ENCODE measurements at regions not wholly inside any gene's neighbourhood (a gene's known extent, or its start where the extent isn't known, plus 50 kb on each side); places are given as distances from the start of the nearest gene placed in this dataset.

GRCh38 chr2:53004413-53004812 lies 763.2 kb upstream of the CHAC2 start:
- H2AFZ ChIP-seq (ENCODE audit: low read length): no peak overlapping the region
- H3K9ac ChIP-seq (ENCODE audit: low read depth, low read length, poor library complexity): no peak overlapping the region
- H2BK15ac ChIP-seq (ENCODE audit: low read length): no peak overlapping the region
- H3K9me3 ChIP-seq (replicated peaks in 1 of 2; ENCODE audit: control insufficient read depth in 2 of 2, insufficient read depth in 1 of 2, low read depth in 1 of 2, low read length in 2 of 2): no peaks in the 10 kb centered on the region
- H2BK120ac ChIP-seq (ENCODE audit: low read depth, low read length): no peak overlapping the region
- no peak overlapping the region for H2BK12ac ChIP-seq (ENCODE audit: low read length)
- no peak overlapping the region for H3K14ac ChIP-seq (ENCODE audit: low read length)
- H3K36me3 ChIP-seq (replicated peaks in 1 of 2; ENCODE audit: control insufficient read depth in 2 of 2, insufficient read depth in 2 of 2, low read length in 2 of 2): no peaks in the 10 kb centered on the region
- no peak overlapping the region for H2AK5ac ChIP-seq (ENCODE audit: low read depth, low read length)
- H2BK5ac ChIP-seq (ENCODE audit: low read length): no peak overlapping the region
- H4K91ac ChIP-seq (ENCODE audit: low read depth, low read length, poor library complexity): no peak overlapping the region
- H3K27me3 ChIP-seq (ENCODE audit: control insufficient read depth in 3 of 3, insufficient read depth in 3 of 3, low read depth in 1 of 3, low read length in 3 of 3): no peaks in the 10 kb centered on the region
- no peak overlapping the region for H3K4me2 ChIP-seq (ENCODE audit: insufficient read depth, low read length, poor library complexity, severe bottlenecking)
- no peak overlapping the region for H3K4ac ChIP-seq (ENCODE audit: low read length)
- no peaks in the 10 kb centered on the region for H3K4me1 ChIP-seq (ENCODE audit: control insufficient read depth in 2 of 2, insufficient read depth in 1 of 2, low read depth in 1 of 2, low read length in 2 of 2)
- DNase-seq (ENCODE audit: low spot score): no peak
- no peak overlapping the region for H3K27ac ChIP-seq (replicated peaks; ENCODE audit: low read length)
- no peak overlapping the region for H4K8ac ChIP-seq (ENCODE audit: low read depth, low read length)
- H3K4me3 ChIP-seq (ENCODE audit: low read length in 2 of 2): no peak overlapping the region
- no peaks in the 10 kb centered on the region for H3K79me1 ChIP-seq (ENCODE audit: low read depth, low read length)
- H3K23ac ChIP-seq (ENCODE audit: low read depth, low read length, poor library complexity): no peak overlapping the region
- no CpG with 5 or more reads among the region's 3 CpGs for WGBS, 2 donors (ENCODE audit: extremely low coverage in 2 of 2, insufficient read length in 2 of 2, insufficient replicate concordance in 1 of 2)
- H3K18ac ChIP-seq (ENCODE audit: low read length): no peak overlapping the region

- H3K27me3 ChIP-seq (ENCODE audit: control insufficient read depth in 3 of 3, insufficient read depth in 3 of 3, low read depth in 1 of 3, low read length in 3 of 3): no peaks in the 10 kb centered on the region
- H3K23ac ChIP-seq (ENCODE audit: low read depth, low read length, poor library complexity): no peak overlapping the region
- no peak overlapping the region for H2BK12ac ChIP-seq (ENCODE audit: low read length)
- no peak overlapping the region for H2BK120ac ChIP-seq (ENCODE audit: low read depth, low read length)
- no peaks in the 10 kb centered on the region for H3K9me3 ChIP-seq (replicated peaks in 1 of 2; ENCODE audit: control insufficient read depth in 2 of 2, insufficient read depth in 1 of 2, low read depth in 1 of 2, low read length in 2 of 2)
- no peaks in the 10 kb centered on the region for H3K79me1 ChIP-seq (ENCODE audit: low read depth, low read length)
- no peaks in the 10 kb centered on the region for H3K4me1 ChIP-seq (ENCODE audit: control insufficient read depth in 2 of 2, insufficient read depth in 1 of 2, low read depth in 1 of 2, low read length in 2 of 2)
- H3K27ac ChIP-seq (replicated peaks; ENCODE audit: low read length): no peak overlapping the region
- H2BK5ac ChIP-seq (ENCODE audit: low read length): no peak overlapping the region
- H3K18ac ChIP-seq (ENCODE audit: low read length): no peak overlapping the region
- H3K4me3 ChIP-seq (ENCODE audit: low read length in 2 of 2): no peak overlapping the region
- no peaks in the 10 kb centered on the region for H3K36me3 ChIP-seq (replicated peaks in 1 of 2; ENCODE audit: control insufficient read depth in 2 of 2, insufficient read depth in 2 of 2, low read length in 2 of 2)
- no peak overlapping the region for H2AFZ ChIP-seq (ENCODE audit: low read length)
- DNase-seq (ENCODE audit: low spot score): no peak
- H3K4me2 ChIP-seq (ENCODE audit: insufficient read depth, low read length, poor library complexity, severe bottlenecking): no peak overlapping the region
- H3K9ac ChIP-seq (ENCODE audit: low read depth, low read length, poor library complexity): no peak overlapping the region
- H3K14ac ChIP-seq (ENCODE audit: low read length): no peak overlapping the region
- H4K91ac ChIP-seq (ENCODE audit: low read depth, low read length, poor library complexity): no peak overlapping the region
- WGBS, 2 donors (ENCODE audit: extremely low coverage in 2 of 2, insufficient read length in 2 of 2, insufficient replicate concordance in 1 of 2): no CpG with 5 or more reads among the region's 2 CpGs
- no peak overlapping the region for H3K4ac ChIP-seq (ENCODE audit: low read length)
- H2BK15ac ChIP-seq (ENCODE audit: low read length): no peak overlapping the region
- H4K8ac ChIP-seq (ENCODE audit: low read depth, low read length): no peak overlapping the region
- H2AK5ac ChIP-seq (ENCODE audit: low read depth, low read length): no peak overlapping the region
Observed at GRCh38 chr2:52995424-52995823, 772.2 kb upstream of the CHAC2 start.

- no CpG with 5 or more reads among the region's 2 CpGs for WGBS, 2 donors (ENCODE audit: extremely low coverage in 2 of 2, insufficient read length in 2 of 2, insufficient replicate concordance in 1 of 2)
- no peak overlapping the region for H4K91ac ChIP-seq (ENCODE audit: low read depth, low read length, poor library complexity)
- peak; percentile 30 for DNase-seq (ENCODE audit: low spot score)
- no peak overlapping the region for H3K4me3 ChIP-seq (ENCODE audit: low read length in 2 of 2)
- no peak overlapping the region for H2AK5ac ChIP-seq (ENCODE audit: low read depth, low read length)
- no peak overlapping the region for H3K18ac ChIP-seq (ENCODE audit: low read length)
- no peak overlapping the region for H3K23ac ChIP-seq (ENCODE audit: low read depth, low read length, poor library complexity)
- no peaks in the 10 kb centered on the region for H3K36me3 ChIP-seq (replicated peaks in 1 of 2; ENCODE audit: control insufficient read depth in 2 of 2, insufficient read depth in 2 of 2, low read length in 2 of 2)
- no peak overlapping the region for H2BK15ac ChIP-seq (ENCODE audit: low read length)
- no peak overlapping the region for H3K27ac ChIP-seq (replicated peaks; ENCODE audit: low read length)
- H3K4ac ChIP-seq (ENCODE audit: low read length): no peak overlapping the region
- H2AFZ ChIP-seq (ENCODE audit: low read length): no peak overlapping the region
- no peak overlapping the region for H2BK120ac ChIP-seq (ENCODE audit: low read depth, low read length)
- no peak overlapping the region for H2BK5ac ChIP-seq (ENCODE audit: low read length)
- no peaks in the 10 kb centered on the region for H3K27me3 ChIP-seq (ENCODE audit: control insufficient read depth in 3 of 3, insufficient read depth in 3 of 3, low read depth in 1 of 3, low read length in 3 of 3)
- no peak overlapping the region for H3K4me2 ChIP-seq (ENCODE audit: insufficient read depth, low read length, poor library complexity, severe bottlenecking)
- no peak overlapping the region for H3K14ac ChIP-seq (ENCODE audit: low read length)
- no peak overlapping the region for H3K9ac ChIP-seq (ENCODE audit: low read depth, low read length, poor library complexity)
- no peaks in the 10 kb centered on the region for H3K9me3 ChIP-seq (replicated peaks in 1 of 2; ENCODE audit: control insufficient read depth in 2 of 2, insufficient read depth in 1 of 2, low read depth in 1 of 2, low read length in 2 of 2)
- no peak overlapping the region for H2BK12ac ChIP-seq (ENCODE audit: low read length)
- no peaks in the 10 kb centered on the region for H3K79me1 ChIP-seq (ENCODE audit: low read depth, low read length)
- no peaks in the 10 kb centered on the region for H3K4me1 ChIP-seq (ENCODE audit: control insufficient read depth in 2 of 2, insufficient read depth in 1 of 2, low read depth in 1 of 2, low read length in 2 of 2)
- no peak overlapping the region for H4K8ac ChIP-seq (ENCODE audit: low read depth, low read length)
Observed at GRCh38 chr2:52976143-52976949, 791.3 kb upstream of the CHAC2 start.

GRCh38 chr2:52974127-52974526 lies 793.5 kb upstream of the CHAC2 start:
- H2AK5ac ChIP-seq (ENCODE audit: low read depth, low read length): no peak overlapping the region
- H3K4ac ChIP-seq (ENCODE audit: low read length): no peak overlapping the region
- H3K23ac ChIP-seq (ENCODE audit: low read depth, low read length, poor library complexity): no peak overlapping the region
- no peak overlapping the region for H2AFZ ChIP-seq (ENCODE audit: low read length)
- H3K14ac ChIP-seq (ENCODE audit: low read length): no peak overlapping the region
- no peak overlapping the region for H3K4me3 ChIP-seq (ENCODE audit: low read length in 2 of 2)
- H2BK15ac ChIP-seq (ENCODE audit: low read length): no peak overlapping the region
- H3K9ac ChIP-seq (ENCODE audit: low read depth, low read length, poor library complexity): no peak overlapping the region
- H3K27me3 ChIP-seq (ENCODE audit: control insufficient read depth in 3 of 3, insufficient read depth in 3 of 3, low read depth in 1 of 3, low read length in 3 of 3): no peaks in the 10 kb centered on the region
- DNase-seq (ENCODE audit: low spot score): no peak
- H3K4me2 ChIP-seq (ENCODE audit: insufficient read depth, low read length, poor library complexity, severe bottlenecking): no peak overlapping the region
- whole genome bisulfite sequencing, 2 donors (ENCODE audit: extremely low coverage in 2 of 2, insufficient read length in 2 of 2, insufficient replicate concordance in 1 of 2): no CpG with 5 or more reads among the region's 1 CpG
- H2BK120ac ChIP-seq (ENCODE audit: low read depth, low read length): no peak overlapping the region
- H2BK5ac ChIP-seq (ENCODE audit: low read length): no peak overlapping the region
- H3K9me3 ChIP-seq (replicated peaks in 1 of 2; ENCODE audit: control insufficient read depth in 2 of 2, insufficient read depth in 1 of 2, low read depth in 1 of 2, low read length in 2 of 2): no peaks in the 10 kb centered on the region
- H3K27ac ChIP-seq (replicated peaks; ENCODE audit: low read length): no peak overlapping the region
- H3K36me3 ChIP-seq (replicated peaks in 1 of 2; ENCODE audit: control insufficient read depth in 2 of 2, insufficient read depth in 2 of 2, low read length in 2 of 2): no peaks in the 10 kb centered on the region
- H3K18ac ChIP-seq (ENCODE audit: low read length): no peak overlapping the region
- no peak overlapping the region for H2BK12ac ChIP-seq (ENCODE audit: low read length)
- H3K4me1 ChIP-seq (ENCODE audit: control insufficient read depth in 2 of 2, insufficient read depth in 1 of 2, low read depth in 1 of 2, low read length in 2 of 2): no peaks in the 10 kb centered on the region
- no peak overlapping the region for H4K91ac ChIP-seq (ENCODE audit: low read depth, low read length, poor library complexity)
- no peaks in the 10 kb centered on the region for H3K79me1 ChIP-seq (ENCODE audit: low read depth, low read length)
- no peak overlapping the region for H4K8ac ChIP-seq (ENCODE audit: low read depth, low read length)

All from neuronal stem cell (in vitro differentiated cells).